ENCODE measurements at regions not wholly inside any gene's neighbourhood (a gene's known extent, or its start where the extent isn't known, plus 50 kb on each side); places are given as distances from the start of the nearest gene placed in this dataset.
"Not testable (repeated sequence)": the region's sequence is repeated elsewhere in the genome, so short reads cannot be mapped to it uniquely, and the experiment has no call there.

- no peak for DNase-seq (ENCODE audit: low spot score)
Observed at GRCh38 chr15:88995449-88995848, 82.3 kb upstream of the MFGE8 start.

- no peak for DNase-seq (ENCODE audit: low spot score)
Observed at GRCh38 chr15:88997531-88997930, 84.4 kb upstream of the MFGE8 start.

- DNase-seq (ENCODE audit: low spot score): no peak
Observed at GRCh38 chr15:88998980-88999713, 86.0 kb upstream of the MFGE8 start.

- DNase-seq (ENCODE audit: low spot score): not testable (repeated sequence)
Observed at GRCh38 chr15:89001708-89002275, 86.5 kb upstream of the ABHD2 start.

- DNase-seq (ENCODE audit: low spot score): no peak
Observed at GRCh38 chr15:89002281-89002761, 85.9 kb upstream of the ABHD2 start.

GRCh38 chr15:89002830-89003229, 85.4 kb upstream of the ABHD2 start:
- DNase-seq (ENCODE audit: low spot score): no peak

GRCh38 chr15:89003865-89004725, 84.2 kb upstream of the ABHD2 start:
- DNase-seq (ENCODE audit: low spot score): peak; percentile 47

GRCh38 chr15:89004726-89005030, 83.6 kb upstream of the ABHD2 start:
- DNase-seq (ENCODE audit: low spot score): no peak

- DNase-seq (ENCODE audit: low spot score): not testable (repeated sequence)
Observed at GRCh38 chr15:89007527-89007926, 80.7 kb upstream of the ABHD2 start.

GRCh38 chr15:89007989-89008388, 80.3 kb upstream of the ABHD2 start:
- no peak for DNase-seq (ENCODE audit: low spot score)

GRCh38 chr15:89009080-89009479, 79.2 kb upstream of the ABHD2 start:
- DNase-seq (ENCODE audit: low spot score): no peak

GRCh38 chr15:89015412-89016097, 72.7 kb upstream of the ABHD2 start:
- no peak for DNase-seq (ENCODE audit: low spot score)

GRCh38 chr15:89016549-89017041, 71.7 kb upstream of the ABHD2 start:
- no peak for DNase-seq (ENCODE audit: low spot score)

GRCh38 chr15:89017370-89018066, 70.7 kb upstream of the ABHD2 start:
- DNase-seq (ENCODE audit: low spot score): peak; percentile 70

GRCh38 chr15:89018207-89018606, 70.0 kb upstream of the ABHD2 start:
- DNase-seq (ENCODE audit: low spot score): no peak

GRCh38 chr15:89019436-89019835, 68.8 kb upstream of the ABHD2 start:
- DNase-seq (ENCODE audit: low spot score): no peak

GRCh38 chr15:89021224-89021623, 67.0 kb upstream of the ABHD2 start:
- DNase-seq (ENCODE audit: low spot score): no peak

GRCh38 chr15:89021886-89022285, 66.4 kb upstream of the ABHD2 start:
- DNase-seq (ENCODE audit: low spot score): not testable (repeated sequence)

GRCh38 chr15:89023311-89023961, 64.8 kb upstream of the ABHD2 start:
- no peak for DNase-seq (ENCODE audit: low spot score)

GRCh38 chr15:89024418-89024817, 63.8 kb upstream of the ABHD2 start:
- DNase-seq (ENCODE audit: low spot score): no peak

GRCh38 chr15:89026167-89026566, 62.1 kb upstream of the ABHD2 start:
- no peak for DNase-seq (ENCODE audit: low spot score)
